GM18858 (cell line): ENCODE measurements at regions not wholly inside any gene's neighbourhood (a gene's known extent, or its start where the extent isn't known, plus 50 kb on each side); places are given as distances from the start of the nearest gene placed in this dataset.
A peak's percentile ranks its signal among the peaks of the same experiment; 100 is the strongest.

Source experiments
- ATAC-seq: cut with Tn5 transposase; IDR thresholded peaks from one replicate; pipeline ENCODE4 v1.9.1; 2021; ENCODE audit not compliant: unreplicated experiment

DNA sequence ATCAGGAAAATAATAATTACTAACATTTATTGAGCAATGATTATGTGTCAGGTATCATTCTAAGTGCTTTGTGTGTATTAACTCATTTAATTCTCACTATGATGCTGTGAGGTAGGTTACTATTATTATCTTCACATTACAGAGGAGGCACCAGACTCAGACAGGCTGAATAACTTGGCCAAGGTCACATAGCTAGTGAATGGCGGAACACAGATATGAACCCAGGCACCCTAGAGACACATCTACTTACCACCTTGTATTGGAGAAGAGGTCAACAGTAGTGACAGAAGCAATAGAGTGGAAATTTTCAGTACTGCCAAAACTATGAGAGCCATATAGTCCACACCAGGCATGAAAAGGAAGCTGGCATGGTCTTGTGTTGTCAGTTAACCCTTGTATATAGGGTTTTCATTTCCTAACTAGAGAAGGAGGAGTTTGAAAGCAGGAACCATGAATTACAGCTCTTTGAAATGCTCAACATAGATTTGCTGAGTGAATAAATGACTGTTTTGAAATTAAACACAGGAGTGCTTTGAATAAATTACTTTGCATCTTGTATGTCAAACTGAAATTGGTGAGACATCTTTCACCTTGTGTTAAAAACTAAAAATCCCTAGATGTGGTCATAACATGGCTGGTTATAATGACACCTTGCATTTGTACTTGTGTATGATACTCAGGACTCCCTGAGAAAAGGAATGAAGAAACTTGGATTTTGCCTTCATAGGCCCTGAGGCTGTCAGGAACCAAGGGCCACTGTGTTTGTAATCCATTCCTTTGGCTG, 71.8 kb downstream of the RTL9 start:
- peak; percentile 53 for ATAC-seq

DNA sequence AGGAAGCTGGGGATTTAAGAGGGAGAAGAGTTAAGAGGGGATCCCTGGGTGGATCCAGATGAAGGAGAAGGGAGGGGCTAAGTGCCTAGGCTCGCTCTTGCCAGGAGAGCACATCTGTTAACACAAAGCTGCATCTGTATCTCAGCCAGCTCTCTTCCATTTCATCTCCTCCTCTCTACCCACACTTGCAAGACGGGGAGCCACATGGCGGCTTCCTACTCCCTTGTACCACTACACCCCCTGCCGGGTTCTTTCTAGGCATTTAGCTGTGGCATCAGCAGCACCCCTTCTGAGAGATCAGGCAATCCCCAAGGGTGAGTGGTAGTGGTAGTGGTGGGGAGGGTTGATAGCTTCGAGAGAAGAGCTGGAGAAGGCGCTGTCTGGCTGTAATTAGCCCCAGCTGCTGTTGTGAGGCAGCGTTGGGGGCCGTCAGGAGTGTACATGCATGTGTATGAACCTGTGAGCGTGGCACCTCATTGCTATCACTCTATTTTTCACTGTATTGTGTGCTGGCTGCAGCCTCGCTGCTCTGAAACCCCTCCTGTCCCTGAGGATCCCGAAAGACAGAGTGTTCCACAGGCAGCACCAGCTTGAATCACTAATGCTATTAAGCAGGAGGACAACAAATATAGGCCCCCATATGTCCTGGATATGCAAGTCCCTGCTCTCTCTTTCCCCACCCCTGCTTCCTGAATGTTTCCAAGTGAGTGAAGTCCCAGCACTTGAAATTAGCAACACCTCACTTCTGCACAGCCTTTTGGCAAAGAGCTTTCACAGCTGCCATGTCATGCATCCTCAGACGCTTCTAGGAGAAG, 73.7 kb downstream of the RTL9 start:
- ATAC-seq, result no peak

DNA sequence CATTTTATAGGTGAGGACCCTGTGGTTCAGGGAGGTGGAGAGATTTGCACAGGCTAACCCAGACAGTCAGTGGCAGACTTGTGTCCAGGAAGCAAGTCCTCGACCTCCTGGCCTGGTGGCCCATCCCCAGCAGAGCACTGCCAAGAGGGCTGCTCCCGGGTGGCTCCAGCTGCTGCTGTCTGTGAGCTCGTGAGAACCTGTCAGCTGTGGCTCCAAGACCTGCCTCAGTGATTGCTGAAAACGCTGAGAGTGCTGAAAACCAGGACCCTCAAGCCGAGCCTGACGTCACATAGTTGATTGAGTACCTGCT, 74.2 kb downstream of the RTL9 start:
- no peak for ATAC-seq

DNA sequence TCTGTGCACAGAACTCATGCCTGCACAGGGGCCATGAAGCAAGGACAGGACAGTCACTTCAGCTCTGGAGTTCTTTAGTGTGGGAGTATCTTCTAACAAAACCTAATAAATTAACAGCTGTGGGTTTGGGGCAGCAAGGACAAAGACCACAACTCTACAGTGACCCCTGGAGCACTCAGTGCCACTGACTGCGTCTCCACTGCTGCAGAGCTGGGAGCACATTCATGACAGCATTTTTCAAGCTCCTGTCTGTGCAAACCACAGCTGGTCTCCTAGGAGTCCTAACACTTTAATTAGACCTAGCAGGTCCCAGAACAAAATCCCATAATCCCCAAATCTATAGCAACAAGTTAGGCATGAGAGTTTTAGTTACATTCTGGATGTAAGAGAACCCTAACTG, 76.5 kb downstream of the RTL9 start:
- no peak for ATAC-seq

DNA sequence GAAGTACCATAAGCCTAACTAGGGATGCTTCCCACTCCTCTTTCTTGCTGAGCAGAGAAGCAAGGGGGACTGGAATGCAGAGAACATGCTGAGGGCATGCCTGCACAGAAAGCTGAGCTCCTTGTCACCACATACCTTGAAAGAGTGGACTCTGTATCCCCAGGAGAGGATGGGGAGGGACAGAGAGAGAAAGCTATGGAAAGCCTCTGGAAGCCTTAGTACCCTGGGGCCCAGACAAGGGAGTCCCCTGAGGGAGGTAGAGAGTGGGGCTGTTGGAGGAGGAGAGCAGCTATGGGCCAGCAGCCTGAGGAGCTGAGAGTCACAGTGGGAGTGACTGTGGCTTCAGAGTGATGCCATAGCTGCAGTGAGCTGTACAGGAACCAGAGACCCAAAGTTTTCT, 77.9 kb downstream of the RTL9 start:
- no peak for ATAC-seq

- no peak for ATAC-seq
Measured at GRCh38 chrX:110437686-110438085, 79.0 kb downstream of the RTL9 start.

DNA sequence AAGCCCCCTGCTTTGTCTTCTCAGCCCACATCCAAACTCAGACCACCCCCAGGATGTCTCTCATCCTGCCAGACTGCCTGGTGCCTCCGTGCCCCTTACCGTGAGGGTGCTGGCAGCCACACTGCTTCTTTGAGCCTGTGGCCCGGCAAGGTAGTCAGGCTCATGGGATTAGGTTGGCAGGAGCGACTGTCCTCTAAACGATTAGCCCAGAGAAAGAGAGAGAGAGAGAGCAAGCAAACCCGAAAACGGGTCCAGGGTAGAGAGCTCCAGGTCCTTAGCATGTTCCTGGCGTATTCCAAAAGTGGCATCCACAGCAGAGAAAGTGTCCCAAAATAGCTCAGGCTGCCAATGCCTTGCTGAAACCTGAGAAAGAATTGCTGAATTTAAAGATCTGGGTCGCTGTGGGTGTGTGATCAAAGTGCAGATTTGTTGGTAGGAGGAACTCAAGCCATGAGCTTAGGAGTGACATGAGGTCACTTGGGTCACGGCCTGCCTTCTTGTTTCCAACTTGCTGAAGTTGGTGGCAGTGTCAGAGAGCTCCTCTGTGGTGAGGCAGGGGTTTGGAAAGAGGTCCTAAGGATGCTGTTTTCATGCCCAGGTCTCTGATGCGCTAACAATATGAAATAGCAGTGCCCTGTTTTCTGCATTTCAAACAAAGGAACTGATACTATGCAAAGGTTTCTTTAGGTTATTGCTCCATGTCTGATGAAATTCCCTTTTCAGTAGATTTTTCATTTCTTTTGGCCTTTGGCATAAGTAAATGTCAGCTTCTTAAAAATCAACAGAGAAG, 81.6 kb downstream of the RTL9 start:
- no peak for ATAC-seq

DNA sequence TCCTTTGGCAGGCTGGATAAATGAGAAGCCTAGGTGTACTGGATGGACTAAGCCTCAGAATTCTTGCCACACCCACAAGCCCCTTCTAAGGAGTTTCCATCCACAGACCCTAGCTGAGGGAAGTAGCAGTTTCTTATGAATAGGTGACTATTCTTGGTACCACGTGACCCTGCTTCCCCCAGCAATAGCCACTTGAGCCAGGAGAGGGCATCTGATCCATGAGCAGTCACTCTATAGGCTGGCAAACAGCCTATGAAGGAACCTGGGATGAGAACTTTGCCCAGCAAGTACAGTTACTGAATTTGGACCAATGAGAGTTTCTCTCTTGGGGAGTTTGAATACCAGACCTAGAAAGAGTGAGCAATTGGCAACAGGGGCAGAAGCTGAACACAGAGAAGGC, 84.0 kb downstream of the RTL9 start:
- ATAC-seq, result peak; percentile 65

GRCh38 chrX:110444996-110445395, 86.3 kb downstream of the RTL9 start:
- no peak for ATAC-seq

GRCh38 chrX:110448459-110448858, 89.8 kb downstream of the RTL9 start:
- no peak for ATAC-seq

DNA sequence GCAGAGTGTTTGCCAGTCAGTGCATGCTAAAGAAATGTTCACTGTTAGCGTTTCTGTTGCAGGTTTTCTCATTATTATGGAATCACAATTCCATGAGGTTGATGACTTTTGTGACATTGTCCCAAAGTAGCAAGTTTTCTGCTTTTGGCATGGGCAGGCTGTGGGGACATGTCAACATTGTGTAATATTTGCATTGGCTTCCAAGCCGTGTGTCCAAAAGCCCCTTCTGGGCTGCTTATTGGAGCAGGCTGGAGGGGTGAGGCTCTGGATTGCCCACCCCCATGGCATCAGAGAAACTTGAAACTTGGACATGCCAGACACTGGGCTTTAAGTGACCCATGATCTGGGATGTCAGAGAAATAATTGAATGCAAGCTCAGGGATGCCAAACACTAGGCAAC, 90.7 kb downstream of the RTL9 start:
- no peak for ATAC-seq

- ATAC-seq, result peak; percentile 89
Measured at GRCh38 chrX:110450050-110450449, 91.4 kb downstream of the RTL9 start.

GRCh38 chrX:110454336-110454735, 95.7 kb downstream of the RTL9 start:
- no peak for ATAC-seq

GRCh38 chrX:110462957-110463356, 104.3 kb downstream of the RTL9 start:
- ATAC-seq, result no peak

DNA sequence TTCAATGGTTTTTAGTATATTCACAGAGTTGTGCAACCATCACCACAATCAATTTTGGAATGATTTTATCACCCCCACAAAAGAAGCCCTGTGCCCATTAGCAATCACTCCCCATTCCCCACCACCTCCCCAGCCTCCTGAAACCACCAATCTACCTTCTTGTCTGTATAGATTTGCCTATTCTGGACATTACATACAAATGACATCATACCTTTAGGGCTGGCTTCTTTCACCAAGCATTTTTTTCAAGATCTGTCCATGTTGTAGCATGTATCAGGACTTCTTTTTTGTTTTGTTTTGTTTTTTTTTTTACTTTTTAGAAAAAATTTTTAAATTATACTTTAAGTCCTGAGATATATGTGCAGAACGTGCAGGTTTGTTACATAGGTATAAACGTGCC, 108.1 kb downstream of the RTL9 start:
- ATAC-seq, result no peak

DNA sequence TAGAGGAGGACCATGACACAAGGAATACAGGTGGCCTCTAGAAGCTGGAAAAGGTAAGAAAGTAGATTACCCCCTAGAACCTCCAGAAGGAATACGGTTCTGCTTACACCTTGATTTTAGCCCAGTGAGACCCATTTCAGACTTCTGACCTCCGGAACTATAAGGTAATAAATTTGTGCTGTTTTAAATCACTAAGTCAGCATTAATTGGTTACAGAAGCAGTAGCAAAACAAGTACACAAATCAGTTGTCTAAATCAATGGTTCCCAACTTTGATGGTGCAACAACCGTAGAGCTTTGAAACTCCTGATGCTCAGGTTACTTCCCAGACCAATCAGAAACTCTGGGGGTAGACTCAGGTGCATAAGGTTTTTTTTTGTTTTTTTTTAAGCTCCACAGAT, 113.6 kb downstream of the RTL9 start:
- no peak for ATAC-seq

- ATAC-seq, result no peak
Measured at GRCh38 chrX:110477593-110478228, 119.1 kb downstream of the RTL9 start.

DNA sequence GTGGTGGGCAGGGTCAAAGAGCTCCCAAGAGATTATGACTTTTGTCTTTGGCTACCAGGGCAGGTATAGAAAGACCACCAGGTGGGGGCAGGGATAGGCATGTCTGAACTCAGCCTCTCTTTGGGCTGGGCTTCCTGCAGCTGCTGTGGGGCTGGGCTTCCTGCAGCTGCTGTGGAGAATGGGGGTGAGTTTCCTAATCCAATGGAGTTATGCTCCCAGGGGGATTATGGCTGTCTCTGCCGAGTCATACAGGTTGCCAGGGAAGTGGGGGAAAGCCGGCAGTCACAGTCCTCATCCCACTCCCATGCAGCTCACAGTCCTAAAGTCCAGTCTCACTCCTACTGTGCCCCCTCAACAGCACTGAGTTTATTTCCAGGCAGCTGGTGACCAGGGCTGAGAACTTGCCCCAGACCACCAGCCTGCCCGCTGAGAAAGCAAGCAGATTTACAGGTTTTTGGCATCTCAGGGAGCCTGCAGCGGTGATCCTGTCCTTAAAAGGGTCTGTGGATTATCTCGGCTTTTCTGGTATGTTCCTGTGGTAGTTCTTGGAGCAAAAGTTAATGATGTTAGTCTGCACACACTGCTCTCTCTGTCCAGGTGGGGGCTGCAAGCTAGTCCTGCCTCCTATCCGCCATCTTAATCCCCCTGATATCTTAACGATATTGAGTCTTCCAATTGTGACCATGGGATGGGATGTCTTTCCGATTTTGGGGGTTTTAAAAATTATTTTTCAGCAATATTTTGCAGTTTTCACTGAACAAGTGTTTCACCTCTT, 133.4 kb downstream of the RTL9 start:
- ATAC-seq, result no peak

- no peak for ATAC-seq
Measured at GRCh38 chrX:110504947-110505346, 146.3 kb downstream of the RTL9 start.

GRCh38 chrX:110509755-110510532, 151.3 kb downstream of the RTL9 start:
- no peak for ATAC-seq
